HFFc6 (cell line): ENCODE measurements at regions not wholly inside any gene's neighbourhood (a gene's known extent, or its start where the extent isn't known, plus 50 kb on each side); places are given as distances from the start of the nearest gene placed in this dataset.

Source experiments
- DNase-seq: peaks from one replicate; pipeline ENCODE4 v3.0.0-alpha.2; 2018
- H3K27ac Mint-ChIP-seq: 2 replicates; pipeline ENCODE4 v1.8.0; 2020; ENCODE audit warnings: mild to moderate bottlenecking, mixed read lengths
- H3K27me3 Mint-ChIP-seq: 2 replicates; pipeline ENCODE4 v1.8.0; 2021; ENCODE audit warnings: mild to moderate bottlenecking, moderate library complexity, mixed read lengths; ENCODE audit not compliant: insufficient read depth
- H3K36me3 Mint-ChIP-seq: 2 replicates; pipeline ENCODE4 v1.8.0; 2021; ENCODE audit warnings: low read depth, mixed read lengths
- H3K4me1 Mint-ChIP-seq: 2 replicates; pipeline ENCODE4 v1.8.0; 2020; ENCODE audit warnings: low read depth, mixed read lengths
- H3K4me3 Mint-ChIP-seq: 2 replicates; pipeline ENCODE4 v1.8.0; 2020; ENCODE audit warnings: mild to moderate bottlenecking, moderate library complexity, mixed read lengths
- H3K9me3 Mint-ChIP-seq: 2 replicates; pipeline ENCODE4 v1.8.0; 2020; ENCODE audit warnings: mild to moderate bottlenecking, mixed read lengths
- CTCF ChIP-seq: fragments of 200-600 bp; sonication (generic); IDR thresholded peaks from 2 replicates; pipeline ENCODE4 v1.5.0; 2021; ENCODE audit warnings: antibody characterized with exemption, mild to moderate bottlenecking

- no peaks in the 10 kb centered on the region for H3K4me1 Mint-ChIP-seq
- peaks cover 29% of the 10 kb centered on the region for H3K9me3 Mint-ChIP-seq
- H3K27ac Mint-ChIP-seq: no peak overlapping the region
- no peak overlapping the region for H3K4me3 Mint-ChIP-seq
- DNase-seq: no peak
- TF ChIP-seq CTCF: no peak
- peaks cover 11% of the 10 kb centered on the region for H3K36me3 Mint-ChIP-seq
- peaks cover 33% of the 10 kb centered on the region for H3K27me3 Mint-ChIP-seq
These were observed 229.0 kb upstream of the NLRP1 start for GRCh38 chr17:5813357-5813756.

DNA sequence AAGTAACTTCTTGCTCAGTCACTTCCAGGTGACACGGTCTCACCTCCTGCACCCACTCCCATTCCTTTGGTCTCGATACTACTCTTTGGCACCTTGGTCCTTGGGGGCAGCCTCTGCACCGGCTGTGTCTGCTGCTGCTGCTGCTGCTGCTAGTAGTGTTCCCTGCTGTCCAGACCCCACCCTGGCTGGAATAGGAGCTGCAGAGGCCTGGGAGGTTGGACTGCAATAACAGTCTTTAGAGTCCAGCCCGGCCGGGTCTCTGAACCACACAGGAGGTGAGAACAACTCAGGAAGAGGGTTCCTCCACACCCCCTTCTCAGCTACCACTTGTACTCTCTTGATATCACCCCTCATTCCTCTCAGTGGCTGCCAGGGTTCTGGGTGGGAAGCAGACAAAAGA lies 231.1 kb upstream of the NLRP1 start:
- peaks cover 38% of the 10 kb centered on the region for H3K27me3 Mint-ChIP-seq
- H3K4me3 Mint-ChIP-seq: no peak overlapping the region
- no peak for DNase-seq
- H3K27ac Mint-ChIP-seq: no peak overlapping the region
- H3K4me1 Mint-ChIP-seq: no peaks in the 10 kb centered on the region; the same call in 1 of the 2 replicates
- peaks cover 15% of the 10 kb centered on the region for H3K9me3 Mint-ChIP-seq
- peaks cover 10% of the 10 kb centered on the region; the same call in 1 of the 2 replicates for H3K36me3 Mint-ChIP-seq
- TF ChIP-seq CTCF: no peak

DNA sequence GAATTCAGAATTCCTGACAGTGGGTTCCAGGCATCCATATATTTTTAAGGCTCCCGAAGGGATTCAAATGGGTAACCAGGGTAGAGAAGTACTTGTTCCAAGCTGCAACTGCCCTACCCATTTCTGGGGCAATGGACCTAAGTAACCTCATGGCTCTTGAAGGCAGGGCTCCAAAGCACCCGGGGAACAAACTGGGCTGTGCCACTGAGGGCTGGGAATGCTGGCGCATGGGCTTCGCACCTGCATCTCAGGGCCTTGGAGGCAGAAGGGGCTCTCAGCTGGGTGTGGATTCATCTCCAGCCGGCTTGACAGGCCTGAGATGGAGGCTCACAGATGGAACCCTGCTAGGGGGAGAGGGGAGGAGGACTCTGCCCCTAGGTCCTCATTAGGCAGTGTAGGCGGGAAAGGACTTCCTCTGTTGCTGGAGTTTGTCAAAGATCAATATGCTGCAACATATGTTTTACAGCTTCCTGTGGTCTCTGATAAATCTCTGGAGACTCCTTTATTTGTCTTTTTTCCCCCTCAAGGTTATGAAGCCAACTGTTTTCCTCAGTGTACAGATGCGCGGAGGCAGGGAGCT lies 232.3 kb upstream of the NLRP1 start:
- no peak for DNase-seq
- peaks cover 10% of the 10 kb centered on the region; the same call in 1 of the 2 replicates for H3K4me1 Mint-ChIP-seq
- peaks cover 4% of the 10 kb centered on the region; the same call in 1 of the 2 replicates for H3K9me3 Mint-ChIP-seq
- no peak for TF ChIP-seq CTCF
- no peak overlapping the region for H3K4me3 Mint-ChIP-seq
- H3K27me3 Mint-ChIP-seq: peaks cover 38% of the 10 kb centered on the region
- H3K36me3 Mint-ChIP-seq: peaks cover 5% of the 10 kb centered on the region; the same call in 1 of the 2 replicates
- no peak overlapping the region for H3K27ac Mint-ChIP-seq

GRCh38 chr17:5817475-5818395 lies 233.4 kb upstream of the NLRP1 start:
- TF ChIP-seq CTCF: no peak
- H3K27ac Mint-ChIP-seq: no peak overlapping the region
- H3K27me3 Mint-ChIP-seq: peaks cover 29% of the 10 kb centered on the region
- no peaks in the 10 kb centered on the region for H3K9me3 Mint-ChIP-seq
- H3K4me3 Mint-ChIP-seq: no peak overlapping the region
- peaks cover 5% of the 10 kb centered on the region; the same call in 1 of the 2 replicates for H3K36me3 Mint-ChIP-seq
- no peak for DNase-seq
- H3K4me1 Mint-ChIP-seq: peaks cover 12% of the 10 kb centered on the region; the same call in 1 of the 2 replicates

DNA sequence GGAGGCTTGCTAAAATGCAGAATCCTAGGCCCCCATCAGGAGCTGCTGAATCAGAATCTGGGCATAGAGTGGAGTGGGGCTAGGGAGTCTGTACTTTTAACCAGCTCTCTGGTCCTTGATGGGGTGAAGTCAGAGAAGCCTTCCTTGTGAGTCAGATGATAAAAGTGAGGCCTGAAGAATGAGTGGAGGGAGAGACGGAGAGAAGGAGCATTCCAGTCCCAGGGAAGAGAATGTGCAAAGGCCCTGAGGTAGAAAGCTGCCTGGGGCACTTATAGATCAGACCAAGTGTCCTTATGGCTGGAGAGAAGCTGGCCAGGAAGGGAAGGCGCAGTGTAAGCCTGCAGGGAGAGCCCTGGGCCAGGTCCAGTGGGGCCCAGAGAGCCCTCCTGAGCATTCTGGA lies 235.1 kb upstream of the NLRP1 start:
- H3K27me3 Mint-ChIP-seq: peaks cover 26% of the 10 kb centered on the region
- H3K9me3 Mint-ChIP-seq: no peaks in the 10 kb centered on the region
- peaks cover 12% of the 10 kb centered on the region; the same call in 1 of the 2 replicates for H3K4me1 Mint-ChIP-seq
- no peak for TF ChIP-seq CTCF
- no peak overlapping the region for H3K27ac Mint-ChIP-seq
- no peak for DNase-seq
- peaks cover 5% of the 10 kb centered on the region; the same call in 1 of the 2 replicates for H3K36me3 Mint-ChIP-seq
- H3K4me3 Mint-ChIP-seq: no peak overlapping the region
